ENCODE measurements at regions not wholly inside any gene's neighbourhood (a gene's known extent, or its start where the extent isn't known, plus 50 kb on each side); places are given as distances from the start of the nearest gene placed in this dataset.

DNA sequence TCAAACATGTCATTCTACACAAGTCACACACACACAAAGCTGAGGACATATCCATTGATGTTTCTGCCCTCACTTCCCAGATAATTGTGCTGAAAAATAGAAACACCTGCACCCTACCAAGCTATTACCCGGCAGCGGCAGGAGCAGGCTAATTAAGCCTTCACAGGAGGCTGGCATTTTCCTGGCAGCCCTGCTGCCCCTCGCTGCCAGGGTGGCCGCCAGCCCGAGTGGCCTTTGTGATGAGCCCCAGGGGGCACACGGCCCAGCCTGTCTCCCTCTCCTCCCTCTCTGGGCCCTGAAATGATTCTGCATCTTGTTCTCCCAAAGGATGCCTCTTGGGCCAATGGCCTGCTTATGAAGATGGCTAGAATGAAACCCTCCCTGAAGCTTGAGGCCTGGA lies 76.2 kb upstream of the TP53I11 start:
- ATAC-seq (ENCODE audit: low read depth) (no peak), DNase-seq (ENCODE audit: low spot score in 2 of 2) (no peak)
- no peaks in the 10 kb centered on the region for H3K36me3 Mint-ChIP-seq
- H3K4me1 Mint-ChIP-seq: peaks cover 31% of the 10 kb centered on the region
- H3K27ac Mint-ChIP-seq: peak overlapping the region; percentile 90
- H3K27me3 Mint-ChIP-seq: no peaks in the 10 kb centered on the region
- H3K4me3 Mint-ChIP-seq: no peak overlapping the region
- peaks cover 2% of the 10 kb centered on the region for H3K9me3 Mint-ChIP-seq

DNA sequence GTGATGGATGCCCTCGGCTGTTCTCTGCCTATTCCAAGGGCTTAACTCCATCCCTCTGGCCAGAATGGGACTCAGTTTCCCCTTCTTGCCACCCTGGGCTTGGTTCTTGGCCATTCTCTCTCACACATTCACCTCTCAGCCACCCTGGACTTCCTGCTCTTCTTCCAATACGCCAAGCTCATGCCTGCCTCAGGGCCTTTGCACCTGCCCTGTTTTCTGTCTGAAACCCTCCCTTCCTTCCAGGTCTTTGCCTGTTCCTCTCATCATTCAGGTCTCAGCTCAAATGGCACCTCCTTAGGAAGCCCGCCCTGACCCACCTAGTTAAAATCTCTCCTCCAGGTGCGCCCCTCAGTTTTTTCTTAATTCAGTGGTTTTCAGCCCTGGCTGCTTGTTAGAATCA lies 76.6 kb upstream of the TP53I11 start:
- DNase-seq (ENCODE audit: low spot score in 2 of 2) (no peak), ATAC-seq (ENCODE audit: low read depth) (no peak)
- H3K4me3 Mint-ChIP-seq: no peak overlapping the region
- H3K36me3 Mint-ChIP-seq: peaks cover 1% of the 10 kb centered on the region
- H3K27ac Mint-ChIP-seq: peak overlapping the region; percentile 90
- H3K27me3 Mint-ChIP-seq: no peaks in the 10 kb centered on the region
- H3K9me3 Mint-ChIP-seq: peaks cover 3% of the 10 kb centered on the region
- peaks cover 33% of the 10 kb centered on the region for H3K4me1 Mint-ChIP-seq

GRCh38 chr11:45028911-45029682 lies 78.4 kb upstream of the TP53I11 start:
- peaks cover 1% of the 10 kb centered on the region for H3K36me3 Mint-ChIP-seq
- no peaks in the 10 kb centered on the region for H3K27me3 Mint-ChIP-seq
- H3K9me3 Mint-ChIP-seq: peaks cover 3% of the 10 kb centered on the region
- peak overlapping the region; percentile 92 for H3K27ac Mint-ChIP-seq
- no peak overlapping the region for H3K4me3 Mint-ChIP-seq
- peaks cover 44% of the 10 kb centered on the region for H3K4me1 Mint-ChIP-seq
- ATAC-seq (ENCODE audit: low read depth) (peak; percentile 59), DNase-seq (ENCODE audit: low spot score in 2 of 2) (peak; percentile 41 to 43)

GRCh38 chr11:45030778-45031177 lies 80.1 kb upstream of the TP53I11 start:
- no peak for ATAC-seq (ENCODE audit: low read depth)
- H3K9me3 Mint-ChIP-seq: peaks cover 3% of the 10 kb centered on the region
- H3K27me3 Mint-ChIP-seq: no peaks in the 10 kb centered on the region
- peaks cover 1% of the 10 kb centered on the region for H3K36me3 Mint-ChIP-seq
- no peak for DNase-seq (ENCODE audit: low spot score in 2 of 2)
- H3K27ac Mint-ChIP-seq: peak overlapping the region; percentile 43
- no peak overlapping the region for H3K4me3 Mint-ChIP-seq
- H3K4me1 Mint-ChIP-seq: peaks cover 38% of the 10 kb centered on the region

- no peak overlapping the region for H3K4me3 Mint-ChIP-seq
- no peaks in the 10 kb centered on the region for H3K27me3 Mint-ChIP-seq
- H3K36me3 Mint-ChIP-seq: peaks cover 1% of the 10 kb centered on the region
- H3K9me3 Mint-ChIP-seq: peaks cover 3% of the 10 kb centered on the region
- peaks cover 30% of the 10 kb centered on the region for H3K4me1 Mint-ChIP-seq
- peak overlapping the region; percentile 77 for H3K27ac Mint-ChIP-seq
- ATAC-seq (ENCODE audit: low read depth) (peak; percentile 80), DNase-seq (ENCODE audit: low spot score in 2 of 2) (peak; percentile 45 to 78)
These were observed 81.3 kb upstream of the TP53I11 start for GRCh38 chr11:45031912-45032519.

GRCh38 chr11:45035413-45035812 lies 84.7 kb upstream of the TP53I11 start:
- Mint-ChIP-seq H3K27ac (no peak overlapping the region), H3K4me3 (no peak overlapping the region), H3K27me3 (no peaks in the 10 kb centered on the region), H3K9me3 (peaks cover 13% of the 10 kb centered on the region), H3K4me1 (peaks cover 18% of the 10 kb centered on the region), H3K36me3 (peaks cover 3% of the 10 kb centered on the region)
- ATAC-seq (ENCODE audit: low read depth) (no peak), DNase-seq (ENCODE audit: low spot score in 2 of 2) (no peak)

DNA sequence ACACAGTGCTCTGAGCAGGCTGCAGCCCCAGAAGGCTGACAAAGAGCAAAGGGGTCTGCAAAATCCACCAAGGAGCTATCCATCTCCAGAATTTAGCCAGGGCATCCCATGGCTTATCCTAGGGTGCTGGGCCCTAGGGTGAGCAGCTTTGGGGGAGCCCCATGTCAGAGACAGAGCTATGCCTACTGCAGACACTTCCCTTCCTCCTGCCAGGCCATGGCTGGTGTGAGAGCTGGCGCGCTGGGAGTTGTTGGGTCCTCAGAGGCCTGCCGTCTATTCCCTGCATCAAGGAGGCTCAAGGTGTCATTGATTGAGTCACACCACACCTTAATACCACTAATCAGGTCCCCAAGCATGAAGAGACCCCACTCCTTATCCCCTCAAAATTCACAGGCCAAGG lies 85.3 kb upstream of the TP53I11 start:
- peaks cover 18% of the 10 kb centered on the region for H3K4me1 Mint-ChIP-seq
- DNase-seq (ENCODE audit: low spot score in 2 of 2): no peak
- no peak overlapping the region for H3K4me3 Mint-ChIP-seq
- peaks cover 3% of the 10 kb centered on the region for H3K36me3 Mint-ChIP-seq
- no peak for ATAC-seq (ENCODE audit: low read depth)
- peaks cover 13% of the 10 kb centered on the region for H3K9me3 Mint-ChIP-seq
- H3K27me3 Mint-ChIP-seq: no peaks in the 10 kb centered on the region
- H3K27ac Mint-ChIP-seq: no peak overlapping the region

DNA sequence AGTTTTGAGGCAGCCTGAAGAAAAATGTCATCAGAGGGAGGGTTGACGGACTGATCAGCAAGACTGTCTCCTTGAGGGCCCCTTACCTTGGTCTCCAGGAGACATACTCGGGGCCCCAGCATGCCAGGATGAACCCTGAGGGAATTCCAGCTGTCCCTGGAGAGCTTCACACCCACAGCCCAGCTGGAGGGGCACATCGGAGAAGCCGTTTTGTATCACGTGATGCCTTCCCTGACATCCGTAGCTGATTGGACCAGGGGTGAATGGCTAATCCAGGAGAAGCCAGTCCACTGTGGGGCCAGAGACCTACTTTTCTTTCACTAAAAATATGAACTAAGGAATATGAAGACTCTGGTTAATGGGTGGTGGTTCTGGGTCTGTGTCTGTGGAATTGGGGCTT lies 86.0 kb upstream of the TP53I11 start:
- no peak overlapping the region for H3K27ac Mint-ChIP-seq
- ATAC-seq (ENCODE audit: low read depth) (no peak), DNase-seq (ENCODE audit: low spot score in 2 of 2) (no peak)
- H3K4me3 Mint-ChIP-seq: no peak overlapping the region
- H3K36me3 Mint-ChIP-seq: peaks cover 3% of the 10 kb centered on the region
- H3K4me1 Mint-ChIP-seq: peaks cover 16% of the 10 kb centered on the region
- peaks cover 11% of the 10 kb centered on the region for H3K9me3 Mint-ChIP-seq
- no peaks in the 10 kb centered on the region for H3K27me3 Mint-ChIP-seq

GRCh38 chr11:45037434-45038005 lies 86.8 kb upstream of the TP53I11 start:
- Mint-ChIP-seq H3K36me3 (peaks cover 2% of the 10 kb centered on the region), H3K4me3 (no peak overlapping the region), H3K27me3 (no peaks in the 10 kb centered on the region), H3K9me3 (peaks cover 10% of the 10 kb centered on the region), H3K4me1 (peaks cover 10% of the 10 kb centered on the region), H3K27ac (no peak overlapping the region)
- ATAC-seq (ENCODE audit: low read depth) (no peak), DNase-seq (ENCODE audit: low spot score in 2 of 2) (no peak)

GRCh38 chr11:45038923-45039322 lies 88.2 kb upstream of the TP53I11 start:
- H3K36me3 Mint-ChIP-seq: peaks cover 2% of the 10 kb centered on the region
- peaks cover 2% of the 10 kb centered on the region for H3K4me1 Mint-ChIP-seq
- H3K9me3 Mint-ChIP-seq: peaks cover 10% of the 10 kb centered on the region
- no peak for DNase-seq (ENCODE audit: low spot score in 2 of 2)
- peaks cover under 1% of the 10 kb centered on the region for H3K27me3 Mint-ChIP-seq
- no peak for ATAC-seq (ENCODE audit: low read depth)
- no peak overlapping the region for H3K27ac Mint-ChIP-seq
- H3K4me3 Mint-ChIP-seq: no peak overlapping the region

DNA sequence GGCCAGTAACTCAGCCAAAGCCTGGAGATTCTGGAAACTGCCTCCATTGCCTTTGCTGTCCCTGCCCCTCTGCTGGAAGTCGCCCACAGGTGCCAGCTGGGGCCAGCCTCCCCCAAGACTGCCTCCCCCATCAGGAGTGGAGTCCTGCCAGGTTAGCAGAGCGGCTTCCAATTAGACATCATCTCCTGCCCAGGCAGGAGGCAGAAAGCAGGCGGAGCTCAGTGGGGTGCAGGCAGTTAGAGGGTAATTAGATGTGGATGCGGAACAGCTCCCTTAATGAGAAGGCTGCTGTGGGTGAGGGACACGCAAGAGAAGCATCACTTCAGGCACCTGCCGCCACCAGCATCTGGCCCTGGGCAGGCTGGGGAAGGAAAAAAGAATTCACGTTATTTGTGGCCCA lies 90.9 kb upstream of the TP53I11 start:
- peaks cover 2% of the 10 kb centered on the region for H3K36me3 Mint-ChIP-seq
- no peak overlapping the region for H3K4me3 Mint-ChIP-seq
- DNase-seq (ENCODE audit: low spot score in 2 of 2) (no peak), ATAC-seq (ENCODE audit: low read depth) (no peak)
- H3K9me3 Mint-ChIP-seq: peaks cover 10% of the 10 kb centered on the region
- H3K4me1 Mint-ChIP-seq: peaks cover 2% of the 10 kb centered on the region
- peaks cover 7% of the 10 kb centered on the region for H3K27me3 Mint-ChIP-seq
- H3K27ac Mint-ChIP-seq: no peak overlapping the region

- no peak overlapping the region for H3K4me3 Mint-ChIP-seq
- H3K27me3 Mint-ChIP-seq: peaks cover 7% of the 10 kb centered on the region
- H3K27ac Mint-ChIP-seq: no peak overlapping the region
- H3K36me3 Mint-ChIP-seq: peaks cover 2% of the 10 kb centered on the region
- ATAC-seq (ENCODE audit: low read depth): no peak
- DNase-seq (ENCODE audit: low spot score in 2 of 2): no peak
- H3K4me1 Mint-ChIP-seq: peaks cover 2% of the 10 kb centered on the region
- H3K9me3 Mint-ChIP-seq: peaks cover 10% of the 10 kb centered on the region
These were observed 91.9 kb upstream of the TP53I11 start for GRCh38 chr11:45042560-45042959.

DNA sequence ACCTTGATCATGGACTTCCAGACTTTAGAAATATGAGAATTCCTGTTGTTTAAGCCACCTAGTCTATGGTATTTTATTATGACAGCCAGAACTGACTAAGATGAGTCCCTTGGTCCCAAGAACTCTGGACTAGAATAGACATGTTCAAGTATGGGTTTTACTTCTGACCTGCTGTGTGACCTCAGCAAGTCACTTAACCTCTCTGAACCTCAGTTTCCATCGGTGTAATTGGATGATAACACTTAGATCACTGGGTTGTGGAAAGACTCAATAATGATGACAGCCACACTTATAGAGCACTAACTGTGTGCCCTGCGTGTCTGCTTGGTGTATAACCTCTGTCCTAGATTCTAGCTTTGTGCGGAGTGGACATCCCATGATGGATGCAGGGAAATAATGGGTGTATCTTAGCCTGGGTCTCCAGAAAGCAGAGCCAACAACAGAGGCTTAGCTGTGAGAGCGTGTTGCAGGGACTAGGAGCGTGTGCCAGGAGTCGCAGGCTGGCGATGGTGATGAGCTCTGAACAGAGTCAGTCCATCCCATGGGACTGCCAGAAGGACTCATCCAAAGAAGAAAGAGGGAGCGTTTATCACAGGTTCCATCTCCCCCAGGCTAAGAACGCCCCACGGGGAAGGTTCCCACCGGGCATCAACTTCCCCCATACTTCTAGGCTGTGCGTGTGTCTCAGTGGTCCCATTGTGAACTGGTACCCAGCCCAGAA lies 93.2 kb upstream of the TP53I11 start:
- no peak for ATAC-seq (ENCODE audit: low read depth)
- H3K36me3 Mint-ChIP-seq: no peaks in the 10 kb centered on the region
- peaks cover 8% of the 10 kb centered on the region for H3K27me3 Mint-ChIP-seq
- no peak overlapping the region for H3K27ac Mint-ChIP-seq
- H3K4me1 Mint-ChIP-seq: peaks cover 2% of the 10 kb centered on the region
- no peak overlapping the region for H3K4me3 Mint-ChIP-seq
- H3K9me3 Mint-ChIP-seq: peaks cover 4% of the 10 kb centered on the region
- DNase-seq (ENCODE audit: low spot score in 2 of 2): no peak

All from memory B cell (primary cell).